Left hindlimb (tissue), 1 donor: ENCODE measurements at regions not wholly inside any gene's neighbourhood (a gene's known extent, or its start where the extent isn't known, plus 50 kb on each side); places are given as distances from the start of the nearest gene placed in this dataset.

Source experiments
- DNase-seq: peaks from one replicate; pipeline ENCODE4 v3.0.0-alpha.2; 2018

DNA sequence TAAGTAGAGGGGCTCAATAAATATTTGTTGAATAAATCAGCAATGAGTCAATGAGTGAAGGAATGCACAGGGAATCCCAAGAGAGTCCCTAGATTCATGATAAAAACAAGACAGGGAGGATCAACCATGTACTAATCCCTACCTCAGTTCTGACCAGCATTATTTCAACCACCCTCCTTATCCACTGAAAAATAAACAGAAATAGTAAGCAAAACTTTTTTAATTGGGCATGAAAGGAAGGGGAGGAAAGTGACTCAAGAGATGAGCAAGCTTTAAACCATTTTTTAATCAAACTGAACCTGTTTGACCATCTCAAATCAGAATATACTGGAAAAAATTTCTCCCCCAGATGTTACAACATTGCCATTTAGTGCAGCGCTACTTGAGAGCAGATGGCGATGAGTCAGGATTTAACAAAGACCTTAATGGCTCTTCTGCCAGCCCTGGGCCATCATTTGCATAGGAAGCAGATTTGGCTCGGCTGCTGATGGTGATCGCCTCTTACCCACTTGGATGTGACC, 194.8 kb upstream of the SLC30A5 start:
- no peak for DNase-seq

GRCh38 chr5:68911840-68912690, 181.7 kb upstream of the SLC30A5 start:
- peak; percentile 43 for DNase-seq

- no peak for DNase-seq
Observed at GRCh38 chr5:68915079-68915478, 178.7 kb upstream of the SLC30A5 start.

GRCh38 chr5:68918306-68918705, 175.5 kb upstream of the SLC30A5 start:
- no peak for DNase-seq

GRCh38 chr5:68919988-68920490, 173.8 kb upstream of the SLC30A5 start:
- no peak for DNase-seq

DNA sequence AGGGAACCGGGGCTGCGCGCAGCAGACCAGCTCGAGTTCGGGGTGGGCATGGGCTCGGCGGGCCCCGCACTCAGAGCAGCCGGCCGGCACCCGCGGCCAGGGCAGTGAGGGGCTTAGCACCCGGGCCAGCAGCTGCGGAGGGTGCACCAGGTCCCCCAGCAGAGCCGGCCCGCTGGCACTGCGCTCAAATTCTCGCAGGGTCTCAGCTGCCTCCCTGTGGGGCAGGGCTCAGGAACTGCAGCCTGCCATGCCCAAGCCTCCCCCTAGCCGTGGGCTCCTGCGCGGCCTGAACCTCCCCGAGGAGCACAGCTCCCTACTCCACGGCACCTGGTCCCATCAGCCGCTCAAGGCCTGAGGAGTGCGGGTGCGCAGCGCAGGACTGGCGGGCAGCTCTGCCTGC, 172.9 kb upstream of the SLC30A5 start:
- no peak for DNase-seq

DNA sequence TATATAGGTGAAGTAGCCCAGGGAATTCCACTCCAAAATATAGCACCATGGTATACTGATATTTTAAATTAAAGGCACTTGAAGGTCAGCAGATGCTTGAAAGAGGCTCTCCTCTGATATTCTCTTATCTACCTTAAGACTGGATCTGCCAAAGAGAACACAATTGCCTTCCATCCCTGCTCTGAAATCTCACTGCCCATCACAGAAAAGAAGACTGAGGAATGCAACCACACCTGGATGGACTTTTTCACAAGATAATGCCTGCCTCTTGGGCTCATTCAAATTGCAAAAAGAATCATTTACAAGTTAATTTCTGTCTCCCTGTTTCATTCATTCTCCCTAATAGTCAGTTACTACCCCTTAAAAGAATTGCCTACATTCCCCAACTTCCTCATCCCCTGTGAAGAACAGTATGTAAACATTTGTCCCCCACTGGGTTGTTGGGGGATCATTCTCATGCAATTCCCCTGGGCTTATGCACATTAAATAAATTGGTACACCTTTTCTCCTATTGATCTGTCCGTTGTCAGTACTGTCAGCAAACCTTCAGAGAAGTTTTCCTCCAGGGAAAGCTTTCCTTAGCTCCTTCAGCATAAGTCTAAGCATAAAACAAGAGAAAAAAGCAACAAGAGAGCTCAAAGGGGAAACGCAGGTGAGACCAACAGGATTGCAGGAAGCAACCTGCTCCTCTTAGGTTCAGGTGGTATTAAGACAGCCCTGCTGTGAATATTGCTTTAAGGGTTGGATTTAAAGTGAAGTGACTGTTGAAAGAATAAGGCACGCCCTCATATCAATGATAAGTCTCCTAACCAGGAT, 171.4 kb upstream of the SLC30A5 start:
- no peak for DNase-seq

DNA sequence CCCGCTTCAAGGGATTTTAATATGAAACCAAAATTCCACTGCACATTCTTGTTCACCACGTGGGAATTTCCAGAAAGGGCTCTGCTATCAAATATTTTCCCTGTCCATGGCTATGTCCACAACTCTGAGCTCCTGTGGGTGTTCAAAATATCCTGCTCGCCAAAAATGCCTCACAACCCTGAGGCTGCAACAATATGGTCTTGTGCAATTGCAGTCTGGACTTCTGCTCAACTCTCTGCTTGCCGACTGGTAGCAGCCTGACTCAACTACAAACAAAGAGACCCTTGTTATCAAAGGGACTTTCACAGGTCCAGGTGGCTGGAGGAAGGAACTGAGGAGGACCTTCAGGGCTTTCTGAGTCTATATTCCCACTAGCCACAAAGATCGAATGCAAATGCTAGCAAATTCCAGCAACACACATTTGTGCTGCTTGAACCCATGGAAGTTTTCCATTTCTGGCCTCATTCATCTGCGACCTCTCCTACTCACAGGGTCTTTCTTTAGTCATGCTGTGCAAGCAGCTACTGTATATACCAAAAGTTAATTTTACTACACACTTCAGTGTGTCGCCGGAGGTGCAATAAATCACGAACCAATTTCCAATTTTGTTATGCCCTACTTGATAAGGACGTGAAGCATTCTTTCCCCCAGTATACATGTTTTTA, 169.2 kb upstream of the SLC30A5 start:
- no peak for DNase-seq

GRCh38 chr5:68928617-68929302, 165.1 kb upstream of the SLC30A5 start:
- no peak for DNase-seq

- no peak for DNase-seq
Observed at GRCh38 chr5:68930139-68930538, 163.7 kb upstream of the SLC30A5 start.

GRCh38 chr5:68932830-68933434, 160.9 kb upstream of the SLC30A5 start:
- DNase-seq = no peak

DNA sequence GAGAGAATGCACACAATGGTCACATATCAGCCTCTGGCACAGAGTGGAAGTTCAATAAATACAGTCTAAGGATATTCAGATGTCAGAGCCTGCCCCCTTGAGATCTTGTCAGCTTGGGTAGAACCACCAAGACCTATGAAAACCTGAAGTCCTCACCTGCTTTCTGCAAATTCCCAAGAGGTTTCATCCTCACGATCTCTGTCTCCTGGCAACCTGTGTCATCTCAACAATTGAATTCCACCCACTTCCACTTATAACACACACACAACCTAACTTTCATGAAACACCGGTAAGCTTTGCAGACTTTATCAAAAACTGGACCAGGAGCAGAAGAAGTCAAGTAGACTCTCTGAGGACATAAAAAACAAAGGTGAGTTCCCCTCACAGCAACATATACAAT, 151.6 kb upstream of the SLC30A5 start:
- DNase-seq = no peak

GRCh38 chr5:68946728-68947127, 147.1 kb upstream of the SLC30A5 start:
- no peak for DNase-seq

DNA sequence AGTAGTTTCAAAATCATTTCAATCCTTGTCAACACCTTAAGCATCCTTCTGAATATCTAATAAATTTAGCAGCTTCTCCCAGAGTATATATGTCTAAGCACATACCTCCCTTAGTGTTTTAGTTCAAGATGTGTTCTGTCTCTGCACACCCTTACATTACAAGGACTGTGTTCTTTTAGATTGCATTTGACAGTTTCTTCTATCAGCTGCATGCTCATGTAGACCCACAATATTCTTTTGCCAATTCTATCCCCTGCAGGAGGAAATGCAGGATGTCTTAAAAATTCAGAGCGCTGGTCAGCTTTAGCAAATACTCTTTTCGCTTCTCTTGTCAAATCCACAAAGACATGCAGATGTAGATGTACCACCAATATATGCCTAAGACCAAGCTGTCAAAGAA, 145.8 kb upstream of the SLC30A5 start:
- DNase-seq = no peak

DNA sequence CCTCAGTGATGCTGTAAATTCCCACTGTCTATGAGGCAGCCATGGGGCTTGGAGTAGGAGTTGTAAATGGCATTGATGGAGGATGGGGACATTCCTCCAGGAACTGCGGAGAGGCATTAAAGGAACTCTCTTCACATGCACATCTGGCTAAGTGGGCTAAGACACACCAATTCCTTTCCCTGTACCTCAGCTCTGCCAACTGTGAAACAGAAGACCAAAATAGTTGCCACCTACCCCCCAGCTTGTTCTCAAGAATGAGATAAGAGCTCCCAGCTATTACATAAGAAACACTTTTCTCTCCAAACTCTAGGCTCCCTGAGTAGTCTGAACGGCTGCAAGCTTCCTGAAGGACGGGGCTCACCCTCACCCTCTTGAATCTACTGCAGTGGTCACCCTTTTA, 144.6 kb upstream of the SLC30A5 start:
- DNase-seq = no peak

DNA sequence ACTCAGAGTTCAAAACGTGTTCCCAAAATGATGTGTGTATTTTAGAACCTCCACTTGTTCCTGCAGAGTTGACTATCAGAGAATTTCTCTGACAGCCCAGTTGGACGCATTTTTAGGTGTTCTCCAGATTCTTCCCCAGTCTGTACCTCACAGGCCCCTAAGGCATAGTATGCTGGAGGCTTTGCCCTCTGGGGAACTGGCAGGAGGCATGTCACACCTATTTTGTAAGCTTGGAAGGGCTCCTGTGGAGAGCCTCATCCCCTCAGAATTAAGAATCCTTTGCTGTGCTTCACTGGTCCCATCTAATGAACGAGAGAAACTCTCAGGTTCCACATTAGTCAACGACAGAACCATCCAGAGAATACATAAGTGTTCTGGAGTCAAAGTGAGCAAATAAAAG, 144.1 kb upstream of the SLC30A5 start:
- no peak for DNase-seq

GRCh38 chr5:68950125-68950524, 143.7 kb upstream of the SLC30A5 start:
- no peak for DNase-seq

DNA sequence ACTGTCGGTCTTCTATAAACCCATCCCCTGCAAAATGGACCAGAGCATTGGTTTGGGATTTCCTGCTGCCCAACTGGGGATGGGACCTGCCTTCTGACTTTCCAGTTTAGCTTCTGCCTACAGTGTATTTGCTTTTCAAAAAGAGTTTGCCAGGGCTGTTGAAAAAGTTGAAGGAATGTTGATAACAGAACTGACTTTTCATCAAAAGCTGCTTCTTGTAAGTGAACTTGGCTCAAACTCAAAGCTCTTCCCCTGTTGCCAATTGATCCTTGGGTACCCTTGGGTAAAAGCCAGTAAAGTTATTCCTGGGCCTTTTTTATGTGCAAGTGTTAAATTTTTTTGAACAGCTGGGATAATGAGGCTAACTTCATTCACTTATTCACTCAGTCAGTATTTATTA, 142.9 kb upstream of the SLC30A5 start:
- no peak for DNase-seq

- DNase-seq = no peak
Observed at GRCh38 chr5:68953231-68953874, 140.5 kb upstream of the SLC30A5 start.

DNA sequence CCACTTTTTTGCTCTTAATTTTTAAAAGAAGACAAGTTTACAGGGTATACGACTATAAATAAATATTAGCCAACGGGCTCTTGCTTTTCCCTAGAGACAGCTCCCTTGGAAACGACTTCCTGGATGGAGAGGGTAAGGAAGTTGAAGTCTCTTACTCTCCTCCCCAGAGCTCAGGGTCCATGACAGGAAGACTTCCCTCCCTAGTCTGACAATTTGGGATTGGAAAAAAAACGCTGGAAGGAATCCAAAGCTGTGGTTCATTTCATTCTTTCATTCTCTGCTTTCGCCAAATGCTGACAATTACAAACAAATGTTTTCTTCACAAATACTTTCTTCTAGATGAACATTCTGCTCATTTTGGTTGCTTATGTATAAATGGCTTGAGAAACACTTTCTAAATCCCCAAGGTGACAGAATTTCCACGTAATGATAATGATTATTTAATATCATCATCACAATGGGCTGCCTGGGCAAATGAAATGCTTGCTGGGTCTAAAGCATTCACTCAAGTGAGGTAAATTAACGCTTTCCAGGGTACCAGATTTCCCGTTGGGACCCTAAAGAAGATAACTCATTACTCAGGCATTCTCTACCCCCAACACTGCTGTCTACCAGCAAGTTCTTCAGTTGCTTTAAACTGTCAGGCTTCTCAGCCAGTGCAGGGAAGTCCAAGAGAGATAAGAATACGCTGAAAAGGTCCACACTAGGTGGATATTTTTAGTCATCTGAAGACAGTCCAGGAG, 139.8 kb upstream of the SLC30A5 start:
- no peak for DNase-seq

- DNase-seq = no peak
Observed at GRCh38 chr5:68954618-68954910, 139.2 kb upstream of the SLC30A5 start.
